RWPE2 (cell line): ENCODE measurements at regions not wholly inside any gene's neighbourhood (a gene's known extent, or its start where the extent isn't known, plus 50 kb on each side); places are given as distances from the start of the nearest gene placed in this dataset.

Experiments
- ATAC-seq: fragments of 200-7000 bp; cut with Tn5 transposase; 3 replicates; pipeline ENCODE4 v1.9.1; 2021; ENCODE audit warnings: low read depth
- DNase-seq: peaks from one replicate; pipeline ENCODE4 v3.0.0-alpha.2; 2020; ENCODE audit warnings: low spot score
- H3K27ac ChIP-seq: fragments of 450-650 bp; 2 replicates; pipeline ENCODE4 v1.5.1; 2017; ENCODE audit warnings: mild to moderate bottlenecking; ENCODE audit not compliant: poor library complexity, severe bottlenecking
- H3K27me3 ChIP-seq: fragments of 250-450 bp; sonication (Bioruptor Pico); 2 replicates; pipeline ENCODE4 v1.5.1; 2021; ENCODE audit warnings: mild to moderate bottlenecking, moderate library complexity; ENCODE audit not compliant: insufficient read depth, poor library complexity, severe bottlenecking
- H3K36me3 ChIP-seq: fragments of 250-450 bp; sonication (Bioruptor Pico); 2 replicates; pipeline ENCODE4 v1.5.1; 2020; ENCODE audit warnings: low read depth, mild to moderate bottlenecking, moderate library complexity
- H3K4me1 ChIP-seq: fragments of 250-450 bp; sonication (Bioruptor Pico); 2 replicates; pipeline ENCODE4 v1.5.1; 2021; ENCODE audit warnings: mild to moderate bottlenecking, moderate library complexity; ENCODE audit not compliant: insufficient read depth, poor library complexity, severe bottlenecking
- H3K4me3 ChIP-seq: fragments of 250-450 bp; sonication (Bioruptor Pico); 2 replicates; pipeline ENCODE4 v1.5.1; 2021; ENCODE audit warnings: mild to moderate bottlenecking, moderate library complexity; ENCODE audit not compliant: severe bottlenecking
- H3K9me3 ChIP-seq: fragments of 250-450 bp; sonication (Bioruptor Pico); 2 replicates; pipeline ENCODE4 v1.5.1; 2021; ENCODE audit warnings: mild to moderate bottlenecking, moderate library complexity; ENCODE audit not compliant: severe bottlenecking
- CTCF ChIP-seq: fragments of 450-650 bp; IDR thresholded peaks from one replicate; pipeline ENCODE4 v1.5.1; 2017; ENCODE audit warnings: mild to moderate bottlenecking, moderate library complexity; ENCODE audit not compliant: poor library complexity, severe bottlenecking

DNA sequence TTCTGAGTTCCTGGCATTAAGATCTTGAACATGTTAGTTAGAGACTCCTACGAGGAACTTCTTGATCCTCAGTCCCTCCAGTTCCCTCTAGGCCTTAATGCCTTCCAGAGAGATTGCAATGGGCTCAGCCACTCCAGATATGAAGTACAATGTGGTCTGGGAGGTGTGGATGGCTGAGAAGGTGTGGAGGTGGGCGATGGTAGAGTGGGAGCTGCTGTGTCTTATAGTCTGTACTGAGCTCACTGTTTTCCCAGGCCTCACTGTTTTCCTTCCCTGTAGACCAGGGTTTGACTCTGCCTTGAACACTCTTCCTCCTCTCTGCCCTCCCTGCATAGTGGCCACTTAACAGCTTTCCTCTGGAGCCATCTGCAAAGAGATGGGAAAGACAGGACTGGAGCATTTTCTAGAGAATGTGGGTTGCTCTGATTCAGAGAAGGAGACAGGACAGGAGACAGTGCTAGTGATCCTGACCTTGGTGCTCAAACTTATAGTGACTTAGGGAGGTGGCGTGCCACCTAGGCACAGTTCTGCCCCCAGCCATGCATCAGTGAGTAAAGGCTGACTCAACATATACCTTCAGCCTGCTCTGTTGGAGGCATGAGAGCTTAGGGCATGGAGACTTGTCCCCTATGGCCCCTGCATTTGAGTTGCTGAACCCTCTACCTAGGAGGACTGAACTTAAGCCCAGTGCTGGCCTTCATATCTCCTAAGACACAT, 129.7 kb downstream of the TDRD15 start:
- ATAC-seq = no peak
- TF ChIP-seq CTCF = no peak
- no peaks in the 10 kb centered on the region for H3K9me3 ChIP-seq

GRCh38 chr2:21254170-21254965, 130.6 kb downstream of the TDRD15 start:
- H3K27ac ChIP-seq = no peak overlapping the region
- H3K4me1 ChIP-seq = peaks cover 3% of the 10 kb centered on the region
- H3K4me3 ChIP-seq = no peak overlapping the region
- H3K36me3 ChIP-seq = no peaks in the 10 kb centered on the region
- DNase-seq (no peak), ATAC-seq (no peak)
- H3K9me3 ChIP-seq = no peaks in the 10 kb centered on the region
- no peak for TF ChIP-seq CTCF
- no peaks in the 10 kb centered on the region for H3K27me3 ChIP-seq

More for the DNA sequence above, 129.7 kb downstream of the TDRD15 start:
- DNase-seq = no peak
- H3K4me3 ChIP-seq = no peak overlapping the region
- peaks cover 3% of the 10 kb centered on the region for H3K4me1 ChIP-seq
- H3K27me3 ChIP-seq = no peaks in the 10 kb centered on the region
- no peaks in the 10 kb centered on the region for H3K36me3 ChIP-seq
- H3K27ac ChIP-seq = no peak overlapping the region

DNA sequence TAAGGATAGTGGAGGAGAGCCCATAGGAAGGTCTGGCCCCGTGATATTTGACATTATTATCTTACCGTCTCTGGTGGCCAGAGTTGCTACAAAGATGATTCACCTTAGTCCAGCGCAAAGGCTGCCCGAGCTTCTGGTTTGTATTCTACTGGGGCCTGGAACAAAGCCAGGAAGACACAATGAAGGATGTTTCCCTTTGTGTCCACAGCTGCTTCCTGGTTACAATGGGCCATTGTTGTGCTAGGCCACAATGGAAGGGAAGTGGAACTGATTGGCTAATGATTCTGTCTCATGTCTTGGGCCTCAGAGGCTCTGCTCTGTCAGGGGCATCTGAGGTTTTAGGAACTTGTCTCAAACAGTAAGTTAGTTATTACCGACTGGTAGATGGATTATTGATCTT, 132.2 kb downstream of the TDRD15 start:
- no peak for DNase-seq

DNA sequence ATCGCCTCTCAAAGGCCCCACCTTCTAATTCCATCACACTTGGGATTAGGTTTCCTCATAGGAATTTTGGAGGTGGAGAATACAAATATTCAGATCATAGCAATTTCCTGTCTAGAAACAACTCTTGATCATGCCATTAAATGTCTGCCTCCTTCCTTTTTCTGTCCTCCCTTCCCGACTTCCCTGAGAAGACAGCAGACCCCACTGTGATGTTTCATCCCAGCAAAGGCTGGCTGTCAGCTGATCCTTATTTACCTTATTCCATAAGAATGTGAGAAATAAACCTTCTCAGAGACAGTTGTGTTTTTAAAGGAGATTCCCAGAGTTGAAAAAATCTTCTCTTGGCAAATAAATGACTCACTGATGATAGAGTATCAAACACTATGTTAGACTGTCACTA, 133.9 kb downstream of the TDRD15 start:
- DNase-seq (no peak), ATAC-seq (peak; percentile 48; the same call in 2 of the 3 replicates)
- H3K27ac ChIP-seq = peak overlapping the region; percentile 33
- no peaks in the 10 kb centered on the region for H3K9me3 ChIP-seq
- H3K27me3 ChIP-seq = no peaks in the 10 kb centered on the region
- no peaks in the 10 kb centered on the region for H3K36me3 ChIP-seq
- peaks cover 3% of the 10 kb centered on the region for H3K4me1 ChIP-seq
- no peak overlapping the region for H3K4me3 ChIP-seq
- TF ChIP-seq CTCF = no peak

More for the DNA sequence above, 132.2 kb downstream of the TDRD15 start:
- no peak for TF ChIP-seq CTCF
- Histone ChIP-seq H3K4me3 (no peak overlapping the region), H3K4me1 (peaks cover 3% of the 10 kb centered on the region), H3K36me3 (no peaks in the 10 kb centered on the region), H3K9me3 (no peaks in the 10 kb centered on the region), H3K27me3 (no peaks in the 10 kb centered on the region), H3K27ac (no peak overlapping the region)
- ATAC-seq = peak; percentile 62
